ENCODE measurements at regions not wholly inside any gene's neighbourhood (a gene's known extent, or its start where the extent isn't known, plus 50 kb on each side); places are given as distances from the start of the nearest gene placed in this dataset.

DNA sequence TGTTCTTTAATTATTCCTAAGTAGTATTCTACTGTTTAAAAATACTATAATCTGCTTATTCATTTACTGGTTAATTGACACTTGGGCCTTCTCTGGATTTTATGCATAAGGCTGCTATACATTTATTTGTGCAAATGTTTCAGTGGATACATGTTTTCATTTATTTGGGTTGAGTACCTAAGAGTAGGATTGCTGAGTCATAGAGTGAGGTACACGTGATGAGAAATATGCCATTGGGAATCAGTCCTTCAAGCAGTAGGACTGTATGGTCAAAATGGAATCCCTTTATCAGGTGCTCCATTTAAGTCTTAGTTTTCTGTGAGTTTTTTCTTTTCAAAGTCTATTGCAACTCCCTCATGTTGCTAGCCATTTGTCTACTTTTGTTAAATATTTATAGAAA lies 275.2 kb upstream of the SORL1-AS1 start:
- H3K9ac ChIP-seq (ENCODE audit: control insufficient read depth, extremely low read depth, insufficient read depth, low read length) = no peak overlapping the region
- H2AFZ ChIP-seq (ENCODE audit: control insufficient read depth, low read length) = no peak overlapping the region
- no peak for TF ChIP-seq EZH2 (IDR thresholded peaks at IDR 0.05; ENCODE audit: low read length)
- TF ChIP-seq, protein P1, sequence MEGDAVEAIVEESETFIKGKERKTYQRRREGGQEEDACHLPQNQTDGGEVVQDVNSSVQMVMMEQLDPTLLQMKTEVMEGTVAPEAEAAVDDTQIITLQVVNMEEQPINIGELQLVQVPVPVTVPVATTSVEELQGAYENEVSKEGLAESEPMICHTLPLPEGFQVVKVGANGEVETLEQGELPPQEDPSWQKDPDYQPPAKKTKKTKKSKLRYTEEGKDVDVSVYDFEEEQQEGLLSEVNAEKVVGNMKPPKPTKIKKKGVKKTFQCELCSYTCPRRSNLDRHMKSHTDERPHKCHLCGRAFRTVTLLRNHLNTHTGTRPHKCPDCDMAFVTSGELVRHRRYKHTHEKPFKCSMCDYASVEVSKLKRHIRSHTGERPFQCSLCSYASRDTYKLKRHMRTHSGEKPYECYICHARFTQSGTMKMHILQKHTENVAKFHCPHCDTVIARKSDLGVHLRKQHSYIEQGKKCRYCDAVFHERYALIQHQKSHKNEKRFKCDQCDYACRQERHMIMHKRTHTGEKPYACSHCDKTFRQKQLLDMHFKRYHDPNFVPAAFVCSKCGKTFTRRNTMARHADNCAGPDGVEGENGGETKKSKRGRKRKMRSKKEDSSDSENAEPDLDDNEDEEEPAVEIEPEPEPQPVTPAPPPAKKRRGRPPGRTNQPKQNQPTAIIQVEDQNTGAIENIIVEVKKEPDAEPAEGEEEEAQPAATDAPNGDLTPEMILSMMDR (optimal IDR thresholded peaks at IDR 0.05 in 1 of 3, IDR thresholded peaks at IDR 0.05 in 1 of 3, conservative IDR thresholded peaks at IDR 0.05 in 1 of 3; ENCODE audit: extremely low read depth in 1 of 3, insufficient read depth in 2 of 3, low read length in 3 of 3) = no peak
- H3K4me1 ChIP-seq (ENCODE audit: control insufficient read depth, extremely low read depth, insufficient read depth, low read length) = no peaks in the 10 kb centered on the region
- H4K20me1 ChIP-seq (ENCODE audit: control insufficient read depth, extremely low read depth, insufficient read depth, low read length) = no peaks in the 10 kb centered on the region
- H3K27ac ChIP-seq (ENCODE audit: control insufficient read depth, insufficient read depth, low read length) = no peak overlapping the region
- FAIRE-seq (no peak), DNase-seq (ENCODE audit: low read depth, low spot score) (no peak)
- dilution Hi-C loops (cut with MboI; ENCODE audit: extremely low pct_ligation_motif_present, low sequenced_read_pairs) = no loop called here
- no peaks in the 10 kb centered on the region for H3K9me1 ChIP-seq (ENCODE audit: control insufficient read depth, extremely low read depth, insufficient read depth, low read length)
- H3K4me3 ChIP-seq (ENCODE audit: control insufficient read depth in 2 of 3, extremely low read depth in 1 of 3, insufficient read depth in 2 of 3, low read depth in 1 of 3, low read length in 3 of 3) = no peak overlapping the region
- no peaks in the 10 kb centered on the region for H3K36me3 ChIP-seq (ENCODE audit: control insufficient read depth in 2 of 2, extremely low read depth in 1 of 2, insufficient read depth in 2 of 2, low read length in 2 of 2)
- no peak overlapping the region for H3K4me2 ChIP-seq (ENCODE audit: control insufficient read depth, extremely low read depth, insufficient read depth, low read depth, low read length)
- no peaks in the 10 kb centered on the region for H3K79me2 ChIP-seq (ENCODE audit: control insufficient read depth, insufficient read depth, low read length)
- H3K27me3 ChIP-seq (ENCODE audit: control insufficient read depth, extremely low read depth, insufficient read depth, low read length) = peaks cover 8% of the 10 kb centered on the region
- no peaks in the 10 kb centered on the region for H3K9me3 ChIP-seq (ENCODE audit: control insufficient read depth, low read depth, low read length)

- Histone ChIP-seq H2AFZ (ENCODE audit: control insufficient read depth, low read length) (peak overlapping the region; percentile 34), H3K27me3 (ENCODE audit: control insufficient read depth, extremely low read depth, insufficient read depth, low read length) (peaks cover 16% of the 10 kb centered on the region), H3K4me3 (ENCODE audit: control insufficient read depth in 2 of 3, extremely low read depth in 1 of 3, insufficient read depth in 2 of 3, low read depth in 1 of 3, low read length in 3 of 3) (no peak overlapping the region), H3K9ac (ENCODE audit: control insufficient read depth, extremely low read depth, insufficient read depth, low read length) (no peak overlapping the region), H3K9me3 (ENCODE audit: control insufficient read depth, low read depth, low read length) (no peaks in the 10 kb centered on the region), H3K27ac (ENCODE audit: control insufficient read depth, insufficient read depth, low read length) (no peak overlapping the region), H3K36me3 (ENCODE audit: control insufficient read depth in 2 of 2, extremely low read depth in 1 of 2, insufficient read depth in 2 of 2, low read length in 2 of 2) (no peaks in the 10 kb centered on the region), H3K4me2 (ENCODE audit: control insufficient read depth, extremely low read depth, insufficient read depth, low read depth, low read length) (peak overlapping the region; percentile 75), H3K4me1 (ENCODE audit: control insufficient read depth, extremely low read depth, insufficient read depth, low read length) (no peaks in the 10 kb centered on the region), H3K9me1 (ENCODE audit: control insufficient read depth, extremely low read depth, insufficient read depth, low read length) (no peaks in the 10 kb centered on the region), H4K20me1 (ENCODE audit: control insufficient read depth, extremely low read depth, insufficient read depth, low read length) (no peaks in the 10 kb centered on the region), H3K79me2 (ENCODE audit: control insufficient read depth, insufficient read depth, low read length) (no peaks in the 10 kb centered on the region)
- dilution Hi-C loops (cut with MboI; ENCODE audit: extremely low pct_ligation_motif_present, low sequenced_read_pairs) = no loop called here
- DNase-seq (ENCODE audit: low read depth, low spot score) = no peak
- no peak for FAIRE-seq
- TF ChIP-seq, protein P1 (optimal IDR thresholded peaks at IDR 0.05 in 1 of 3, IDR thresholded peaks at IDR 0.05 in 1 of 3, conservative IDR thresholded peaks at IDR 0.05 in 1 of 3; ENCODE audit: extremely low read depth in 1 of 3, insufficient read depth in 2 of 3, low read length in 3 of 3) = no peak
- TF ChIP-seq EZH2 (IDR thresholded peaks at IDR 0.05; ENCODE audit: low read length) = no peak
Observed at GRCh38 chr11:121723246-121723741, 270.5 kb upstream of the SORL1-AS1 start.

Measured in keratinocyte (primary cell).